Colonic mucosa (tissue), 4 donors: ENCODE measurements at regions not wholly inside any gene's neighbourhood (a gene's known extent, or its start where the extent isn't known, plus 50 kb on each side); places are given as distances from the start of the nearest gene placed in this dataset.

Experiments
- DNase-seq: peaks from one replicate; pipeline ENCODE4 v3.0.0-alpha.2; 2020
- H3K27ac ChIP-seq: fragments of 200-600 bp; one replicate; pipeline ENCODE4 v1.8.0; 2021
- H3K27me3 ChIP-seq: fragments of 200-600 bp; one replicate; pipeline ENCODE4 v1.8.0; 2021
- H3K36me3 ChIP-seq: fragments of 200-600 bp; one replicate; pipeline ENCODE4 v1.8.0; 2021
- H3K4me1 ChIP-seq: fragments of 200-600 bp; one replicate; pipeline ENCODE4 v1.8.0; 2021; ENCODE audit warnings: mild to moderate bottlenecking
- H3K4me3 ChIP-seq: fragments of 200-600 bp; one replicate; pipeline ENCODE4 v1.8.0; 2021
- H3K9ac ChIP-seq, 2 donors: one replicate each; pipeline ENCODE4 v1.7.0; 2013; ENCODE audit warnings: control low read depth in 2 of 2, low read depth in 2 of 2, low read length in 2 of 2
- H3K9me3 ChIP-seq: fragments of 200-600 bp; one replicate; pipeline ENCODE4 v1.8.0; 2021
- intact Hi-C: fragments of 100-400 bp; cut with DNase I; formaldehyde crosslinking; loops from one replicate; pipeline ENCODE4 v1.14.1; 2022
- TF ChIP-seq, protein P1 (sequence below): fragments of 200-600 bp; IDR thresholded peaks from one replicate; pipeline ENCODE4 v1.8.0; 2022; ENCODE audit warnings: antibody characterized with exemption, mild to moderate bottlenecking
- donor health status: healthy.
- donor health status: DM: no; HTN: no; CAD: no.
- donor health status: DM: no; HTN: no; CAD: no.

DNA sequence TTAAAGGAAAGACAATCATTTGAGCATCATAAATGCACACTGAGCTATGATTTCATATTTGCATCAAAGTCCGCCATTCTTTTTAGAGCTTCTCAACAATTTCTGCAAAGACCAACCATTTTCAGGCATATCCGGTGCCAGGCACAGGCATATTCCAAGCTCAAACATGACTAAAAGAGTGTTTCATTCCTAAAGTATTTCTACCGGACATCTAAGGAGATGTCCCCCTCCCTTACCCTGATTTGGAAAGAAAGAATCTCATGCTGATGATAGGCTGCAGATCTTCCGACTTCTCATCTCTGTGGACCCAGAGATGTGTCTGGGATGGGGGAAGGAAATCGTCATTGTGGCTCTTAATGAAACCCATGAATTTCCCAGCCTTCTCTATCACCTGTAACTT, 600.5 kb upstream of the MGMT start:
- intact Hi-C loops: no loop called here
- DNase-seq: no peak
- no peak overlapping the region for H3K9ac ChIP-seq
- H3K4me1 ChIP-seq: no peaks in the 10 kb centered on the region
- no peaks in the 10 kb centered on the region for H3K36me3 ChIP-seq
- TF ChIP-seq, protein P1, sequence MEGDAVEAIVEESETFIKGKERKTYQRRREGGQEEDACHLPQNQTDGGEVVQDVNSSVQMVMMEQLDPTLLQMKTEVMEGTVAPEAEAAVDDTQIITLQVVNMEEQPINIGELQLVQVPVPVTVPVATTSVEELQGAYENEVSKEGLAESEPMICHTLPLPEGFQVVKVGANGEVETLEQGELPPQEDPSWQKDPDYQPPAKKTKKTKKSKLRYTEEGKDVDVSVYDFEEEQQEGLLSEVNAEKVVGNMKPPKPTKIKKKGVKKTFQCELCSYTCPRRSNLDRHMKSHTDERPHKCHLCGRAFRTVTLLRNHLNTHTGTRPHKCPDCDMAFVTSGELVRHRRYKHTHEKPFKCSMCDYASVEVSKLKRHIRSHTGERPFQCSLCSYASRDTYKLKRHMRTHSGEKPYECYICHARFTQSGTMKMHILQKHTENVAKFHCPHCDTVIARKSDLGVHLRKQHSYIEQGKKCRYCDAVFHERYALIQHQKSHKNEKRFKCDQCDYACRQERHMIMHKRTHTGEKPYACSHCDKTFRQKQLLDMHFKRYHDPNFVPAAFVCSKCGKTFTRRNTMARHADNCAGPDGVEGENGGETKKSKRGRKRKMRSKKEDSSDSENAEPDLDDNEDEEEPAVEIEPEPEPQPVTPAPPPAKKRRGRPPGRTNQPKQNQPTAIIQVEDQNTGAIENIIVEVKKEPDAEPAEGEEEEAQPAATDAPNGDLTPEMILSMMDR: no peak
- no peak overlapping the region for H3K27ac ChIP-seq
- no peak overlapping the region for H3K4me3 ChIP-seq
- no peaks in the 10 kb centered on the region for H3K27me3 ChIP-seq
- no peaks in the 10 kb centered on the region for H3K9me3 ChIP-seq

DNA sequence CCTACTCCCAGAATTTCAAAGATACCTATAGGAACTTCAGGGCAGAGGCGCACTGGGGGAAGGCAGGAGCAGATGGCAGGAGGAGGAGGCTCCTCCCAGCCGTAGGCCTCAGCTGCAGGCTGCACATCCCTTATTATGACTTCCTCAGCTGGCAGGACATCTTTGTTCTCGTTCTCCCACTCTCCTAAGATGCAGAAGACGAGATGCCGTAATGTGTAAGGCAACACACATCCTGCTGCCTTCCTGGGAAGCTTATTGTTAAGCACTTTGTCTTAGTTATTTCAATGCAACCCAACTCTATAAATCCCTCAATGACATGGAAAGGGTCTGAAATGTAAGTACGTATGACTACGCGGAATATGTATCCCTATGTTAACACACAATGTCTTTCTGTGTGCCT, 599.8 kb upstream of the MGMT start:
- Histone ChIP-seq H3K36me3 (no peaks in the 10 kb centered on the region), H3K4me1 (no peaks in the 10 kb centered on the region), H3K9me3 (no peaks in the 10 kb centered on the region), H3K9ac (no peak overlapping the region), H3K4me3 (no peak overlapping the region), H3K27ac (no peak overlapping the region), H3K27me3 (no peaks in the 10 kb centered on the region)
- intact Hi-C loops: no loop called here
- DNase-seq: no peak
- TF ChIP-seq, protein P1: no peak

DNA sequence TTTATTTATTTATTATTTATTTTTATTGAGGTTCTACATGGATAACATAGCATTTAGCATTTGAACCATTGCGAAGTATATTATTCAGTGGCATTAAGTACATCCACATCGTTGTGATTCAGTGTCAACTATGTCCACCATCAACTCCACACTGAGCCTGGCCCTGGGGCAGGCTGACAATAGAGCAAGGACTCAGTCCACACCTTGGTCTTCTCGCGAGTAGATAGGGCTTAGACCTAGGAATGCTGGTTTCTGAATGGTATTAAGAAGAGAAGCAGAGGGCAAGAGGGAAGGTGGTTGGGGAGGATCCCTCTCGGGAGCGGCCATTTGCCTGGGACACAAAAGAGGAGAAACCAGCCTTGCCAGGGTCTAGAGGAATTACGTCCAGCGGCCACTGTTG, 599.2 kb upstream of the MGMT start:
- no peaks in the 10 kb centered on the region for H3K9me3 ChIP-seq
- H3K27me3 ChIP-seq: no peaks in the 10 kb centered on the region
- no peak for DNase-seq
- intact Hi-C loops: no loop called here
- no peak overlapping the region for H3K27ac ChIP-seq
- no peak overlapping the region for H3K4me3 ChIP-seq
- H3K4me1 ChIP-seq: no peaks in the 10 kb centered on the region
- TF ChIP-seq, protein P1: no peak
- H3K9ac ChIP-seq: no peak overlapping the region
- H3K36me3 ChIP-seq: no peaks in the 10 kb centered on the region

DNA sequence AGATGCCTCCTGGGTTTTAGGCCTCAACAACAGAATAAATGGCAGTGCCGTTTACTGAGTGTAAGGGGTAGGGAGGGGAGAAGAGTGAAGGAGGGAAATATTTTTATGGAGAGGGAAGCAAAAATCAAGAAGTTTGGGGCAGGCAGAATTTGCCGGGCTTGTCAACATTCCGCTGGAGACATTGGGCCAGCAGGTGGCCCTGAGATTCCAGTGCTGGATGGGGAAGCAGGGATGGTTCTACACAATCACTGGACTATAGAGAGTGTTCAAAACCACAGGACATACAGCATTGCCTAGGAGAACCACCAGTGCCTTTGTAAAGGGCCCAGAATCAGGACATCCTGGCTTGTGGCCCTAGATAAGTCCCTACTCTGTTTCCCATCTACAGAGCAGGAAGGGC, 598.6 kb upstream of the MGMT start:
- DNase-seq: peak; percentile 1
- TF ChIP-seq, protein P1: no peak
- intact Hi-C loops: no loop called here
- H3K4me3 ChIP-seq: no peak overlapping the region
- no peak overlapping the region for H3K9ac ChIP-seq
- H3K4me1 ChIP-seq: no peaks in the 10 kb centered on the region
- no peaks in the 10 kb centered on the region for H3K27me3 ChIP-seq
- no peak overlapping the region for H3K27ac ChIP-seq
- no peaks in the 10 kb centered on the region for H3K9me3 ChIP-seq
- H3K36me3 ChIP-seq: no peaks in the 10 kb centered on the region

DNA sequence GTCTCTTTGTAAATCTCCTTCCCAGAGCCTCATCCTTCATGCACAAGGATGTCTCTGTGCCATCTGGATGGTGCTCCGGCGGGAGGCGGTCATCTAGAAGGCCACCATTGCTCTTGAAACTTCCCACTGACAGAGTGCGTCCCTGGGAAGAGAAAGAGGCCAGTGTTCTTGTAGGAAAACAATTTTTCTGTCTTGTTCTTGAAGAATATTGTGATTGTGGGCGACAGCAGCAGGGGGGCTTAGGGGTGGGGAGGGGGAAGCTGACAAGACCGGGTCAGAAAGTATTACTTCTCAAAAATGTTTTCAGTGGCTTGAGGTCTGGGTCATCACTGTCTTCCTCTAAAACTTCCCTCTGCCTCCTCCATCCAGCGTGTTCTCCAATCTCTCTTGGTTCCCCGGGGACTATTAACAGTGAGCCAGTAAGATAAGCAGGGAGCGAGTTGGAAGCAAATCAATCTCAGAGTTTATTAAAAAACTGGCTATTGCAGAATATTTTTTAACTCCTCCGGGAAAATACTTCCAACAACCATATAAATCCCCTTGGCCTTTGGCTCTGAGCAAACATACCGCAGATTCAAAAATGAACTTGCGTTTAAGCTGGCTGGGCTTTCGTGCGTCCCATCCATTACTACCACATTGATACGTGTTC, 597.8 kb upstream of the MGMT start:
- TF ChIP-seq, protein P1: no peak
- no peak for DNase-seq
- Histone ChIP-seq H3K36me3 (no peaks in the 10 kb centered on the region), H3K27me3 (no peaks in the 10 kb centered on the region), H3K4me1 (no peaks in the 10 kb centered on the region), H3K4me3 (no peak overlapping the region), H3K9ac (no peak overlapping the region), H3K27ac (no peak overlapping the region), H3K9me3 (no peaks in the 10 kb centered on the region)
- intact Hi-C loops: no loop called here
